H9 (cell line): ENCODE measurements at regions not wholly inside any gene's neighbourhood (a gene's known extent, or its start where the extent isn't known, plus 50 kb on each side); places are given as distances from the start of the nearest gene placed in this dataset.

Experiments
- DNase-seq: peaks from one replicate; pipeline ENCODE4 v3.0.0-alpha.2; 2017
- H2AFZ ChIP-seq: one replicate; pipeline ENCODE4 v1.6.1; 2013; ENCODE audit warnings: mild to moderate bottlenecking, low read length, control low read depth, moderate library complexity
- H2AK5ac ChIP-seq: 2 replicates; pipeline ENCODE4 v1.6.1; 2013; ENCODE audit warnings: low read length, control low read depth, mixed read lengths; ENCODE audit not compliant: insufficient read length
- H2BK120ac ChIP-seq: one replicate; pipeline ENCODE4 v1.6.1; 2013; ENCODE audit warnings: low read depth, mild to moderate bottlenecking, low read length, control low read depth, inconsistent platforms; ENCODE audit not compliant: poor library complexity, severe bottlenecking
- H2BK12ac ChIP-seq: 2 replicates; pipeline ENCODE4 v1.6.1; 2013; ENCODE audit warnings: low read length, control low read depth, mixed read lengths, low read depth; ENCODE audit not compliant: insufficient read length
- H2BK15ac ChIP-seq: 2 replicates; pipeline ENCODE4 v1.6.1; 2013; ENCODE audit warnings: low read depth, low read length, control low read depth
- H2BK20ac ChIP-seq: one replicate; pipeline ENCODE4 v1.6.1; 2013; ENCODE audit warnings: low read depth, mild to moderate bottlenecking, low read length, control low read depth, inconsistent platforms; ENCODE audit not compliant: poor library complexity, severe bottlenecking
- H2BK5ac ChIP-seq: 2 replicates; pipeline ENCODE4 v1.6.1; 2013; ENCODE audit warnings: low read length, control low read depth, mixed read lengths; ENCODE audit not compliant: insufficient read length
- H3K14ac ChIP-seq: 2 replicates; pipeline ENCODE4 v1.6.1; 2013; ENCODE audit warnings: low read length, control low read depth; ENCODE audit not compliant: insufficient read depth
- H3K18ac ChIP-seq: 2 replicates; pipeline ENCODE4 v1.6.1; 2013; ENCODE audit warnings: low read depth, mild to moderate bottlenecking, mixed read lengths, low read length, control low read depth; ENCODE audit not compliant: insufficient read length
- H3K23ac ChIP-seq: 2 replicates; pipeline ENCODE4 v1.6.1; 2013; ENCODE audit warnings: low read length, control low read depth, mixed read lengths, low read depth; ENCODE audit not compliant: insufficient read length
- H3K23me2 ChIP-seq: 2 replicates; pipeline ENCODE4 v1.6.1; 2013; ENCODE audit warnings: low read depth, mild to moderate bottlenecking, mixed read lengths, low read length, control low read depth; ENCODE audit not compliant: insufficient read length, poor library complexity, severe bottlenecking
- H3K27ac ChIP-seq: 2 replicates; pipeline ENCODE4 v1.5.1; 2013; ENCODE audit warnings: low read length, control low read depth, mixed read lengths, low read depth; ENCODE audit not compliant: insufficient read length
- H3K27me3 ChIP-seq: 2 replicates; pipeline ENCODE4 v1.6.1; 2013; ENCODE audit warnings: low read length, control low read depth, inconsistent platforms; ENCODE audit not compliant: insufficient read depth
- H3K4ac ChIP-seq: 2 replicates; pipeline ENCODE4 v1.6.1; 2013; ENCODE audit warnings: low read depth, mild to moderate bottlenecking, control low read depth, inconsistent platforms, low read length, moderate library complexity
- H3K4me1 ChIP-seq: 2 replicates; pipeline ENCODE4 v1.6.1; 2013; ENCODE audit warnings: low read length, control low read depth, inconsistent platforms; ENCODE audit not compliant: insufficient read depth
- H3K4me2 ChIP-seq: 2 replicates; pipeline ENCODE4 v1.6.1; 2013; ENCODE audit warnings: low read length, control low read depth, mixed read lengths; ENCODE audit not compliant: insufficient read length, insufficient read depth
- H3K56ac ChIP-seq: 2 replicates; pipeline ENCODE4 v1.6.1; 2013; ENCODE audit warnings: low read depth, mild to moderate bottlenecking, mixed read lengths, low read length, control low read depth; ENCODE audit not compliant: insufficient read length
- H3K79me1 ChIP-seq: 2 replicates; pipeline ENCODE4 v1.6.1; 2013; ENCODE audit warnings: low read depth, mild to moderate bottlenecking, moderate library complexity, low read length, control low read depth, inconsistent platforms; ENCODE audit not compliant: insufficient read depth, poor library complexity, severe bottlenecking
- H3K79me2 ChIP-seq: 2 replicates; pipeline ENCODE4 v1.6.1; 2013; ENCODE audit warnings: low read length, control low read depth, inconsistent platforms; ENCODE audit not compliant: insufficient read depth
- H3K9ac ChIP-seq: 2 replicates; pipeline ENCODE4 v1.6.1; 2013; ENCODE audit warnings: low read length, control low read depth, mixed read lengths; ENCODE audit not compliant: insufficient read length; ENCODE audit errors: extremely low read depth
- H3K9me3 ChIP-seq: one replicate; pipeline ENCODE4 v1.6.1; 2013; ENCODE audit warnings: low read depth, low read length, inconsistent platforms; ENCODE audit not compliant: control insufficient read depth
- H3T11ph ChIP-seq: one replicate; pipeline ENCODE4 v1.6.1; 2013; ENCODE audit warnings: mild to moderate bottlenecking, low read length, control low read depth, inconsistent platforms
- H4K20me1 ChIP-seq: one replicate; pipeline ENCODE4 v1.6.1; 2013; ENCODE audit not compliant: control insufficient read depth, insufficient read length, insufficient read depth
- H4K5ac ChIP-seq: 2 replicates; pipeline ENCODE4 v1.6.1; 2013; ENCODE audit warnings: low read depth, mild to moderate bottlenecking, mixed read lengths, low read length, control low read depth; ENCODE audit not compliant: insufficient read length
- H4K8ac ChIP-seq: replicated peaks from 2 replicates; pipeline ENCODE4 v1.6.1; 2013; ENCODE audit warnings: low read length, control low read depth, mixed read lengths, low read depth; ENCODE audit not compliant: insufficient read length
- H4K91ac ChIP-seq: 2 replicates; pipeline ENCODE4 v1.6.1; 2013; ENCODE audit warnings: low read depth, mild to moderate bottlenecking, moderate library complexity, mixed read lengths, low read length, control low read depth; ENCODE audit not compliant: insufficient read length
- H3K27ac Mint-ChIP-seq, 3 experiments: 2 replicates in 2 of 3; 3 replicates in 1 of 3; pipeline ENCODE4 v1.8.0; 2020 to 2021; ENCODE audit warnings: mixed read lengths in 3 of 3, mild to moderate bottlenecking in 1 of 3, moderate library complexity in 1 of 3
- H3K27me3 Mint-ChIP-seq: 2 replicates; pipeline ENCODE4 v1.8.0; 2021; ENCODE audit warnings: low read depth, mild to moderate bottlenecking, moderate library complexity, mixed read lengths
- H3K36me3 Mint-ChIP-seq, 3 experiments: 2 replicates in 2 of 3; 3 replicates in 1 of 3; pipeline ENCODE4 v1.8.0; 2020 to 2021; ENCODE audit warnings: low read depth in 3 of 3, mixed read lengths in 3 of 3; ENCODE audit not compliant: insufficient read depth in 1 of 3
- H3K4me1 Mint-ChIP-seq, 2 experiments: 2 replicates each; pipeline ENCODE4 v1.8.0; 2020; ENCODE audit warnings: mixed read lengths in 2 of 2
- H3K4me3 Mint-ChIP-seq, 2 experiments: 2 replicates in 1 of 2; 3 replicates in 1 of 2; pipeline ENCODE4 v1.8.0; 2020 to 2021; ENCODE audit warnings: mild to moderate bottlenecking in 2 of 2, mixed read lengths in 2 of 2, moderate library complexity in 1 of 2
- H3K9me3 Mint-ChIP-seq, 2 experiments: 2 replicates in 1 of 2; 3 replicates in 1 of 2; pipeline ENCODE4 v1.8.0; 2020; ENCODE audit warnings: mild to moderate bottlenecking in 2 of 2, mixed read lengths in 2 of 2, moderate library complexity in 1 of 2
- WGBS: extraction: QIAGEN DNeasy Blood & Tissue Kit; methylation state at CpG from one replicate; pipeline ENCODE4 v1.1.7; 2013; ENCODE audit warnings: missing lambda C conversion rate, low lambda C conversion rate, mixed read lengths; ENCODE audit not compliant: insufficient read length; ENCODE audit errors: extremely low coverage; 5-methylcytosine and 5-hydroxymethylcytosine counted together
- TF ChIP-seq, protein P1 (sequence below): fragments of 200-600 bp; sonication (generic); conservative IDR thresholded peaks from 3 replicates; pipeline ENCODE4 v1.8.0; 2021; ENCODE audit warnings: antibody characterized with exemption, mild to moderate bottlenecking

DNA sequence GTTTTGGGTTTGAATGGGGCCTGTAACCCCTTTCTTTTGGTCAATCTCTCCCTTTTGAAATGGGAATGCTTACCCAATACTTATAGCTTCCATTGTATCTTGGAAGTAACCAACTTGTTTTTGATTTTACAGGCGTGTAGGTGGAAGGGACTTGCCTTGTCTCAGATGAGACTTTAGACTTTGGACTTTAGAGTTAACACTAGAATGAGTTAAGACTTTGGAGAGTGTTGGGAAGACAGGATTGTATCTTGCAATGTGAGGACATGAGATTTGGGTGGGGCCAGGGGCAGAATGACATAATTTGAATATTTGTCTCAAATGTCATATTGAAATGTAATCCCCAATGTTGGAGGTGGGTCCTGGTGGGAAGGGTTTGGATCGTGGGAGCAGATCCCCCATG, 1466.9 kb downstream of the LRRC4C start:
- no peak overlapping the region for H3K56ac ChIP-seq
- no peak overlapping the region for H2BK120ac ChIP-seq
- TF ChIP-seq, protein P1, sequence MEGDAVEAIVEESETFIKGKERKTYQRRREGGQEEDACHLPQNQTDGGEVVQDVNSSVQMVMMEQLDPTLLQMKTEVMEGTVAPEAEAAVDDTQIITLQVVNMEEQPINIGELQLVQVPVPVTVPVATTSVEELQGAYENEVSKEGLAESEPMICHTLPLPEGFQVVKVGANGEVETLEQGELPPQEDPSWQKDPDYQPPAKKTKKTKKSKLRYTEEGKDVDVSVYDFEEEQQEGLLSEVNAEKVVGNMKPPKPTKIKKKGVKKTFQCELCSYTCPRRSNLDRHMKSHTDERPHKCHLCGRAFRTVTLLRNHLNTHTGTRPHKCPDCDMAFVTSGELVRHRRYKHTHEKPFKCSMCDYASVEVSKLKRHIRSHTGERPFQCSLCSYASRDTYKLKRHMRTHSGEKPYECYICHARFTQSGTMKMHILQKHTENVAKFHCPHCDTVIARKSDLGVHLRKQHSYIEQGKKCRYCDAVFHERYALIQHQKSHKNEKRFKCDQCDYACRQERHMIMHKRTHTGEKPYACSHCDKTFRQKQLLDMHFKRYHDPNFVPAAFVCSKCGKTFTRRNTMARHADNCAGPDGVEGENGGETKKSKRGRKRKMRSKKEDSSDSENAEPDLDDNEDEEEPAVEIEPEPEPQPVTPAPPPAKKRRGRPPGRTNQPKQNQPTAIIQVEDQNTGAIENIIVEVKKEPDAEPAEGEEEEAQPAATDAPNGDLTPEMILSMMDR = no peak
- no peaks in the 10 kb centered on the region for H3K23me2 ChIP-seq
- no peak overlapping the region for H2BK15ac ChIP-seq
- no peaks in the 10 kb centered on the region for H4K20me1 ChIP-seq
- H3K4me2 ChIP-seq = no peak overlapping the region
- H3K27me3 Mint-ChIP-seq = no peaks in the 10 kb centered on the region
- H3K4me3 Mint-ChIP-seq = no peak overlapping the region
- no peak overlapping the region for H3K4ac ChIP-seq
- H3T11ph ChIP-seq = no peak overlapping the region
- no peak overlapping the region for H3K27ac ChIP-seq
- no peaks in the 10 kb centered on the region for H3K27me3 ChIP-seq
- DNase-seq = no peak
- no peak overlapping the region for H4K5ac ChIP-seq
- H3K36me3 Mint-ChIP-seq = peaks cover 0 to 3% (median 1%) of the 10 kb centered on the region in 3 experiments; a peak in 3 of 7 replicates
- H2BK20ac ChIP-seq = no peak overlapping the region
- H3K79me2 ChIP-seq = no peaks in the 10 kb centered on the region
- no peak overlapping the region for H2AFZ ChIP-seq
- no peak overlapping the region for H3K27ac Mint-ChIP-seq
- no peak overlapping the region for H4K91ac ChIP-seq
- H3K4me1 Mint-ChIP-seq = peaks cover 7 to 9% of the 10 kb centered on the region in 2 experiments
- no peak overlapping the region for H3K23ac ChIP-seq
- H2BK12ac ChIP-seq = no peak overlapping the region
- H3K9me3 Mint-ChIP-seq = peaks cover 0 to 6% of the 10 kb centered on the region in 2 experiments; a peak in 3 of 5 replicates
- H3K9me3 ChIP-seq = no peaks in the 10 kb centered on the region
- H4K8ac ChIP-seq = no peak overlapping the region
- WGBS = no CpG with 5 or more reads among the region's 2 CpGs
- H3K18ac ChIP-seq = no peak overlapping the region
- no peak overlapping the region for H3K9ac ChIP-seq
- no peaks in the 10 kb centered on the region for H3K4me1 ChIP-seq
- no peak overlapping the region for H2AK5ac ChIP-seq
- H2BK5ac ChIP-seq = no peak overlapping the region
- no peaks in the 10 kb centered on the region for H3K79me1 ChIP-seq
- no peak overlapping the region for H3K14ac ChIP-seq
